CD14-positive monocyte (primary cell): ENCODE measurements at regions not wholly inside any gene's neighbourhood (a gene's known extent, or its start where the extent isn't known, plus 50 kb on each side); places are given as distances from the start of the nearest gene placed in this dataset.

Experiments used
- DNase-seq, 3 donors: peaks; one replicate each; pipeline ENCODE4 v3.0.0-alpha.2; 2011 to 2022
- H2AFZ ChIP-seq: 2 replicates; pipeline ENCODE4 v1.6.0; 2012; ENCODE audit warnings: mild to moderate bottlenecking, low read depth, low read length, inconsistent platforms; ENCODE audit not compliant: insufficient read depth, poor library complexity, severe bottlenecking
- H3K27ac ChIP-seq, 2 donors: 1 replicate in 1 of 2; 2 replicates in 1 of 2; pipeline ENCODE4 v1.5.1; 2012 to 2013; ENCODE audit warnings: low read length in 2 of 2, control low read depth in 1 of 2, inconsistent platforms in 1 of 2, low read depth in 1 of 2, mild to moderate bottlenecking in 1 of 2
- H3K27me3 ChIP-seq, 2 donors: one replicate each; pipeline versions ENCODE4 v1.6.0 to v1.6.1; 2011 to 2013; ENCODE audit warnings: low read length in 2 of 2; ENCODE audit not compliant: control insufficient read depth in 2 of 2, insufficient read depth in 2 of 2
- H3K36me3 ChIP-seq, 2 donors: replicated peaks in 1 of 2; 1 replicate in 1 of 2; 2 replicates in 1 of 2; pipeline versions ENCODE4 v1.5.1 to v1.6.1; 2012 to 2013; ENCODE audit warnings: low read length in 2 of 2, control low read depth in 1 of 2, inconsistent platforms in 1 of 2, mild to moderate bottlenecking in 1 of 2; ENCODE audit not compliant: insufficient read depth in 2 of 2, control insufficient read depth in 1 of 2
- H3K4me1 ChIP-seq, 2 donors: 1 replicate in 1 of 2; 2 replicates in 1 of 2; pipeline versions ENCODE4 v1.5.1 to v1.6.1; 2012 to 2013; ENCODE audit warnings: low read length in 2 of 2, control low read depth in 1 of 2, inconsistent platforms in 1 of 2, mild to moderate bottlenecking in 1 of 2, moderate library complexity in 1 of 2; ENCODE audit not compliant: insufficient read depth in 2 of 2, control insufficient read depth in 1 of 2
- H3K4me2 ChIP-seq: replicated peaks from 2 replicates; pipeline ENCODE3; 2012; ENCODE audit warnings: low read length, moderate library complexity, mild to moderate bottlenecking; ENCODE audit not compliant: poor library complexity, severe bottlenecking; ENCODE audit errors: extremely low read depth
- H3K4me3 ChIP-seq, 3 experiments: fragments of 200-600 bp in 1 of 3; sonication (generic) in 1 of 3; replicated peaks in 1 of 3; 1 replicate in 2 of 3; 2 replicates in 1 of 3; pipeline ENCODE4 v1.5.1; 2011 to 2013; ENCODE audit warnings: low read length in 3 of 3, mild to moderate bottlenecking in 3 of 3, control low read depth in 2 of 3, low read depth in 2 of 3, inconsistent platforms in 1 of 3, moderate library complexity in 1 of 3
- H3K79me2 ChIP-seq: 2 replicates; pipeline ENCODE4 v1.6.0; 2012; ENCODE audit warnings: mild to moderate bottlenecking, control low read depth, inconsistent platforms, low read length, moderate library complexity; ENCODE audit not compliant: insufficient read depth
- H3K9ac ChIP-seq: 2 replicates; pipeline ENCODE4 v1.6.0; 2017; ENCODE audit warnings: low read length, mild to moderate bottlenecking; ENCODE audit not compliant: insufficient read depth, poor library complexity, severe bottlenecking
- H3K9me3 ChIP-seq, 2 donors: replicated peaks in 1 of 2; 1 replicate in 1 of 2; 2 replicates in 1 of 2; pipeline versions ENCODE4 v1.5.1 to v1.6.1; 2012 to 2013; ENCODE audit warnings: low read length in 2 of 2, control low read depth in 1 of 2; ENCODE audit not compliant: control insufficient read depth in 1 of 2, insufficient read depth in 1 of 2
- H4K20me1 ChIP-seq: 2 replicates; pipeline ENCODE4 v1.6.0; 2012; ENCODE audit warnings: mild to moderate bottlenecking, low read length, control low read depth, moderate library complexity; ENCODE audit not compliant: insufficient read depth
- H3K27ac Mint-ChIP-seq, 7 donors: one replicate each; pipeline ENCODE4 v1.8.0; 2020; ENCODE audit warnings: mild to moderate bottlenecking in 7 of 7, mixed read lengths in 7 of 7, moderate library complexity in 6 of 7, inconsistent platforms in 2 of 7
- H3K27me3 Mint-ChIP-seq, 3 donors: one replicate each; pipeline ENCODE4 v1.8.0; 2021 to 2022; ENCODE audit warnings: low read depth in 3 of 3, mild to moderate bottlenecking in 3 of 3, mixed read lengths in 3 of 3, moderate library complexity in 3 of 3, inconsistent platforms in 1 of 3
- H3K36me3 Mint-ChIP-seq, 2 donors: one replicate each; pipeline ENCODE4 v1.8.0; 2020; ENCODE audit warnings: mixed read lengths in 2 of 2, inconsistent platforms in 1 of 2, mild to moderate bottlenecking in 1 of 2
- H3K4me1 Mint-ChIP-seq: one replicate; pipeline ENCODE4 v1.8.0; 2020; ENCODE audit warnings: mild to moderate bottlenecking, mixed read lengths
- H3K4me3 Mint-ChIP-seq, 2 donors: one replicate each; pipeline ENCODE4 v1.8.0; 2020; ENCODE audit warnings: mild to moderate bottlenecking in 2 of 2, mixed read lengths in 2 of 2, moderate library complexity in 1 of 2
- H3K9me3 Mint-ChIP-seq, 7 donors: one replicate each; pipeline ENCODE4 v1.8.0; 2020 to 2022; ENCODE audit warnings: mixed read lengths in 7 of 7, mild to moderate bottlenecking in 6 of 7, moderate library complexity in 6 of 7, inconsistent platforms in 2 of 7
- WGBS: methylation state at CpG from one replicate; pipeline ENCODE4 v1.1.5; 2013; ENCODE audit warnings: missing lambda C conversion rate; ENCODE audit not compliant: insufficient coverage; 5-methylcytosine and 5-hydroxymethylcytosine counted together
- intact Hi-C, 2 donors: fragments of 100-400 bp; cut with micrococcal nuclease; formaldehyde crosslinking; loops; one replicate each; pipeline versions ENCODE4 v1.15.0 to v1.15.1; 2023
- TF ChIP-seq, protein P1 (sequence below): fragments of 200-600 bp; IDR thresholded peaks from one replicate; pipeline ENCODE4 v1.8.0; 2022; ENCODE audit warnings: antibody characterized with exemption, mild to moderate bottlenecking

DNA sequence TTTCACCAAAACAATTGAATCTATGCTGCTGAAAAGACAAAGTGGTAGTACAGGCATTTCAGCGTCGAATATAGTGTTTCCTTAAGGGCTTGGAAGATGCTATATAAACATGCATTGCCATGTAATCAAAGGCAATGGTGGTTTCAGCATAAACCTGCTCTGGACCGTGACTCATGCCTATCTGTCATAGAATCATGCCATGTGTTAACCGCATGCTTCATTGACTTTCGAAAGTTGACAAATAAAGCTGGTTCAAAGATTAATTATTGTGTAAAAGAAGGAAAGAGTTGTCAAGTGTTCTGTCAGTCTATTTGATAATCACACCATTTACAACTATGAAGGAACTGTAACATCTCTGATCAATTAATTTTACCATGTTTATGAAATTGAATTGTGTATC lies 83.2 kb downstream of the FUNDC1 start:
- 71% methylated on average over 2 of the region's 5 CpGs for WGBS
- Mint-ChIP-seq H3K36me3 (no peaks in the 10 kb centered on the region), H3K9me3 (peaks cover 0 to 7% (median under 1%) of the 10 kb centered on the region in 7 donors), H3K27me3 (peaks cover 0 to 17% (median 1%) of the 10 kb centered on the region in 3 donors), H3K27ac (no peak overlapping the region), H3K4me3 (no peak overlapping the region), H3K4me1 (peaks cover 25% of the 10 kb centered on the region)
- no peak overlapping the region for H2AFZ ChIP-seq
- H3K4me2 ChIP-seq: no peak overlapping the region
- no peaks in the 10 kb centered on the region for H3K79me2 ChIP-seq
- H3K36me3 ChIP-seq: no peaks in the 10 kb centered on the region
- no peak overlapping the region for H3K4me3 ChIP-seq
- no peak overlapping the region for H3K27ac ChIP-seq
- no peak overlapping the region for H3K9ac ChIP-seq
- DNase-seq: no peak
- peaks cover 21% of the 10 kb centered on the region in 2 donors for H3K4me1 ChIP-seq
- intact Hi-C loops: no loop called here
- H3K27me3 ChIP-seq: no peaks in the 10 kb centered on the region
- TF ChIP-seq, protein P1, sequence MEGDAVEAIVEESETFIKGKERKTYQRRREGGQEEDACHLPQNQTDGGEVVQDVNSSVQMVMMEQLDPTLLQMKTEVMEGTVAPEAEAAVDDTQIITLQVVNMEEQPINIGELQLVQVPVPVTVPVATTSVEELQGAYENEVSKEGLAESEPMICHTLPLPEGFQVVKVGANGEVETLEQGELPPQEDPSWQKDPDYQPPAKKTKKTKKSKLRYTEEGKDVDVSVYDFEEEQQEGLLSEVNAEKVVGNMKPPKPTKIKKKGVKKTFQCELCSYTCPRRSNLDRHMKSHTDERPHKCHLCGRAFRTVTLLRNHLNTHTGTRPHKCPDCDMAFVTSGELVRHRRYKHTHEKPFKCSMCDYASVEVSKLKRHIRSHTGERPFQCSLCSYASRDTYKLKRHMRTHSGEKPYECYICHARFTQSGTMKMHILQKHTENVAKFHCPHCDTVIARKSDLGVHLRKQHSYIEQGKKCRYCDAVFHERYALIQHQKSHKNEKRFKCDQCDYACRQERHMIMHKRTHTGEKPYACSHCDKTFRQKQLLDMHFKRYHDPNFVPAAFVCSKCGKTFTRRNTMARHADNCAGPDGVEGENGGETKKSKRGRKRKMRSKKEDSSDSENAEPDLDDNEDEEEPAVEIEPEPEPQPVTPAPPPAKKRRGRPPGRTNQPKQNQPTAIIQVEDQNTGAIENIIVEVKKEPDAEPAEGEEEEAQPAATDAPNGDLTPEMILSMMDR: no peak
- no peaks in the 10 kb centered on the region for H4K20me1 ChIP-seq
- H3K9me3 ChIP-seq: peaks cover 0 to under 1% of the 10 kb centered on the region in 2 donors

DNA sequence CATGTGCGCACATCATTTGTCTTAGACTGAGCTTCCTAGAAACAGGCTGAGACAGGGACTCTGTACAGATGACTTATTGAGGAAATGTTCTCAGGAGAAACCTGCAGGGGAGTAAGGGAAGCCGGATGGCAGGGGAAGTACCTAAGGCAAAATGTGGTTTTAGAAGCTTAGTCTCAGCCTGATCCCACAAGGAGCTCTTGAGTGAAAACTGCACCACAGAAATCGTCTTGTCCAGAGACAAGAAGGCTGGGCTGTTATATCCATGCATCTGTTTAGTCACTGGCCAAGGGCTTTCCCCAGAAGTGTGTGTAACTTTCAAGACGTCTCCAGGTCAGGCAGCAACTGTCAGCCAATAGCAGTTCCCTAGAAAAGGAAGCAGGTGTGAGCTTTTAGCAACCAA lies 86.0 kb downstream of the FUNDC1 start:
- H3K9me3 Mint-ChIP-seq: peaks cover 0 to 3% (median 0%) of the 10 kb centered on the region in 7 donors
- DNase-seq: no peak
- intact Hi-C loops: no loop called here
- H3K4me2 ChIP-seq: no peak overlapping the region
- H3K27ac ChIP-seq: no peak overlapping the region
- H3K27me3 Mint-ChIP-seq: peaks cover 0 to 10% (median 1%) of the 10 kb centered on the region in 3 donors
- H3K4me3 ChIP-seq: no peak overlapping the region
- no peaks in the 10 kb centered on the region for H3K36me3 Mint-ChIP-seq
- no peaks in the 10 kb centered on the region for H3K36me3 ChIP-seq
- no peak overlapping the region for H2AFZ ChIP-seq
- no peak overlapping the region for H3K27ac Mint-ChIP-seq
- TF ChIP-seq, protein P1: no peak
- H3K79me2 ChIP-seq: no peaks in the 10 kb centered on the region
- no CpG with 5 or more reads among the region's 4 CpGs for WGBS
- no peaks in the 10 kb centered on the region for H3K9me3 ChIP-seq
- H3K4me1 ChIP-seq: peaks cover 0 to under 1% of the 10 kb centered on the region in 2 donors
- H3K4me1 Mint-ChIP-seq: peaks cover 2% of the 10 kb centered on the region
- H3K27me3 ChIP-seq: peaks cover 0 to 4% of the 10 kb centered on the region in 2 donors
- no peak overlapping the region for H3K4me3 Mint-ChIP-seq
- no peak overlapping the region for H3K9ac ChIP-seq
- H4K20me1 ChIP-seq: no peaks in the 10 kb centered on the region
